Fibroblast of the aortic adventitia (primary cell): ENCODE measurements at regions not wholly inside any gene's neighbourhood (a gene's known extent, or its start where the extent isn't known, plus 50 kb on each side); places are given as distances from the start of the nearest gene placed in this dataset.

Source experiments
- DNase-seq: peaks from one replicate; pipeline ENCODE4 v3.0.0-alpha.2; 2010; ENCODE audit warnings: low read depth
- H3K4me3 ChIP-seq: 2 replicates; pipeline ENCODE4 v1.5.1; 2011; ENCODE audit warnings: low read depth, mild to moderate bottlenecking, control low read depth, low read length, moderate library complexity
- TF ChIP-seq, protein P1 (sequence below): IDR thresholded peaks from 2 replicates; pipeline ENCODE4 v1.5.1; 2011; ENCODE audit warnings: mild to moderate bottlenecking, low read length, control low read depth, inconsistent platforms; ENCODE audit not compliant: insufficient read depth

DNA sequence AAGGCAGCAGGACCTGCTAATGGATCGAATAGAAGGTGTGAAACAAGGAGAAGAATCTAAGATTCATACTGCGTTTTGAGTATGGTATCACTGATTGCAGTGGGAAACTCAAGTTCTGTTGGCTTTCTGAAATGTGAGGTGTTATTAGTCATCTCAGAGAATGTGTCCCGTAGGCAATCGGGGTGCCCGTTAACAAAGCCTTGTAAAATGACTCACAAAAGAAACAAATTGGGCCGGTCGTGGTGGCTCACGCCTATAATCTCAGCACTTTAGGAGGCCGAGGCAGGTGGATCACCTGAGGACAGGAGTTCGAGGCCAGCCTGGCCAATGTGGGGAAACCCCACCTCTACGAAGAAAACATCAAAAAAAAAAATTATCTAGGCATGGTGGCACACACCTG, 118.2 kb upstream of the C7orf33 start:
- TF ChIP-seq, protein P1, sequence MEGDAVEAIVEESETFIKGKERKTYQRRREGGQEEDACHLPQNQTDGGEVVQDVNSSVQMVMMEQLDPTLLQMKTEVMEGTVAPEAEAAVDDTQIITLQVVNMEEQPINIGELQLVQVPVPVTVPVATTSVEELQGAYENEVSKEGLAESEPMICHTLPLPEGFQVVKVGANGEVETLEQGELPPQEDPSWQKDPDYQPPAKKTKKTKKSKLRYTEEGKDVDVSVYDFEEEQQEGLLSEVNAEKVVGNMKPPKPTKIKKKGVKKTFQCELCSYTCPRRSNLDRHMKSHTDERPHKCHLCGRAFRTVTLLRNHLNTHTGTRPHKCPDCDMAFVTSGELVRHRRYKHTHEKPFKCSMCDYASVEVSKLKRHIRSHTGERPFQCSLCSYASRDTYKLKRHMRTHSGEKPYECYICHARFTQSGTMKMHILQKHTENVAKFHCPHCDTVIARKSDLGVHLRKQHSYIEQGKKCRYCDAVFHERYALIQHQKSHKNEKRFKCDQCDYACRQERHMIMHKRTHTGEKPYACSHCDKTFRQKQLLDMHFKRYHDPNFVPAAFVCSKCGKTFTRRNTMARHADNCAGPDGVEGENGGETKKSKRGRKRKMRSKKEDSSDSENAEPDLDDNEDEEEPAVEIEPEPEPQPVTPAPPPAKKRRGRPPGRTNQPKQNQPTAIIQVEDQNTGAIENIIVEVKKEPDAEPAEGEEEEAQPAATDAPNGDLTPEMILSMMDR, result no peak
- DNase-seq, result no peak
- H3K4me3 ChIP-seq, result no peak overlapping the region

DNA sequence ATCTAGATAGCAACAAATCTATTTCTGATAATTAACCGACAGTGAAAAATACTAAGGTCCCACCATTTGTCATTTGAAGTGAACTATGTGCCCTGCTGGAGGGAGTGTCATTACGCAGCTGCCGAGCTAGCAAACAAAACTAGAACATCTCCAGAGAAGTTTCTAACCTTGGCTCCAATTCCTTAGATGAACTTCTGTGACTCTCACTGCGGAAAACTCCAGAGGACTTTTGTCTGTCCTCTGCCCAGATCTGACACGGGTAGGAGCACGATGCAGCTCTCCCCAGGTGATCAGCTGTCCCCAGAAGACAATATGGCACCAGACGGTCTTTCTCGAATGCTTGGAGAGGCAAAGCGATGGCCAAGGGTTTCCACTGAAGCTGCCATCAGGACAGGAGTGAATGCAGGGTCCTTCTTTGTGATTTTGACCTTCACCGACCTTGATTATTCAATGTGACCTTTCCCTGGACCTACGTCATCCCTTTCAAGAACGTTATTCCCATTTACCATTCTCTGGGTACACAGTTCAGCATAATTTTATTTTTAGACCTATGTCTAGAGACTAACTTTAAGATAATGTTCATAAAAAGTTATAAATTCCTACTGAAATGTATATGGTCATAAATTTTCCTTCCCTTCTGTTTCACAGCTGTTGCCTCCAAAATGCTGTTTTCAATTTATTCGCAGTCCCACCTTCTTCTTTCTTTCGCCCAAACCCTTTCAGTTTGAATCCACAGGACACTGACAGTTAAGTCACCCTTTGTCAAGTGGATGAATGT, 116.7 kb upstream of the C7orf33 start:
- TF ChIP-seq, protein P1, result no peak
- DNase-seq, result no peak
- no peak overlapping the region for H3K4me3 ChIP-seq

DNA sequence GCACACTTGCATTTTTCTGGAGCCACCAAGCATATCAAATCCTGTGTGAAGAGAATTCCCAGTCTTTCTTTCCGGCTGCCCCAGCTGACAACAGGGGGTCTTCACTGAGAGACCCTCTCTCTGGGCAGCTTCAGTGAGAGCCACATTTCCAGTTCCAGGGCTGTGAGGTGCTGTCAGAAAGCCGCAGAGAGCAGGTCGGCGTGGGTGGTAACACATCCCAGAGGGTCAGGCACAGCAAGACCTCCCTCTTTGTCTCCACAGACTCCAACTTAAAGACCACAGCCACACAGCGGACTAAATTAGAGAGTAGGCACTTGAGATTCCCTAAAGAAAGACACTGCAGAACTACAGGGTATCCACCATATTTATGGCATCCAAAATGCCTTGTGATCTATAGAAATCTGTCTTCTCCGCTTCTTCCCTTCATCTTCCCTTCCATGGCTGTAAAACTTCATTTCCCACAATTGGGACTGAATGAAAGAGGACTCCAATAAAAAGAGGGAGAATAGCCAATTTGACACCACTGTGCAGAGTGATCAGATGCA, 116.0 kb upstream of the C7orf33 start:
- TF ChIP-seq, protein P1, result no peak
- no peak overlapping the region for H3K4me3 ChIP-seq
- DNase-seq, result no peak

DNA sequence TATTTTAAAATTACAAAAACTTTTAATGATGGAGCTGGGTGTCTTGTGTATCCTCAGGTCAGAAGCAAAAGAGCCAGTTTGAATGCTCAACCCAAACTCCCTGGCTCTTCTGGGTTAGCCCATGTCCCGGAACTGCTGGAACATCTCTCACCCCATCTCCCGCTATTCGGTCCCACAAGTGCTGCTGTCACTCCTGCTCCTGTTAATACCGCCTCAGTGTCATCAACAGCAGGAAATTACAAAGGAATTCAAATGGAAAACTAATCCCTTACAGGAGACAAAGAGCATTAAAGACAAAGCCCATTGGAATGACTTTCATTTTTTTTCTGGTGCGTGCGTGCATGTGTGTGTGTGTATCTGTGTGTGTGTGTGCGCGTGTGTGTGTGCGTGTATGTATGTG, 112.0 kb upstream of the C7orf33 start:
- no peak overlapping the region for H3K4me3 ChIP-seq
- TF ChIP-seq, protein P1, result no peak
- no peak for DNase-seq

DNA sequence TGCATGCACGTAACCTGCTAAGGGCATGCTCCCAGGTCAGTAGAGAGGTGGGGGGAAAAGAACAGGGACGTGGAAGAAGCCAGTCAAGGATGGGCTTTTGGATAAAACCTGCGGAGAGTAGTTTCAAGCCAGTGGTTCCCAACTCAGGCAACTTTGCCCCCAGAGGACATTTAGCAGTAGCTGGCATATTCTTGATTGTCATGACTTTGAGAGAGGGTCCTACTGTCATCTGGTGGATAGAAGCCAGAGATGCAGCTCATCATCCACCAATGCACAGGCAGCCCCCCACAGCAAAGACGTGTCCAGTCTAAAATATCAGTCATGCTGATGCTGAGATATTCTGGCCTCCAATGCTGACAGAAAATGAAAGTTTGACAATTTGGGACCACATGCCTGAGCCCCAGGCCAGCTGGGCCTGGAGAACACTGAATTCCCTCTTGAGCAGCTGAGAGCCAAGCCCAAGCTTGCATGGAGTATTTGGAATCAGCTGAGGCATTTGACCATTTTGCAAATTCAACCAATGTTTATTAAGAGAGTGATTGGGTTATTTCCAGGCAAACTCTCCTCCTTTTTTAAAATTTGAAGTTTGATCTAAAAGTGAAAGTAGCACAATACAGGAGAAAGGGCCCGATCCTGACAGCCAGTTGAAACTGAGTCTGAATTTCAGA, 110.0 kb upstream of the C7orf33 start:
- TF ChIP-seq, protein P1, result no peak
- no peak overlapping the region for H3K4me3 ChIP-seq
- DNase-seq, result no peak

DNA sequence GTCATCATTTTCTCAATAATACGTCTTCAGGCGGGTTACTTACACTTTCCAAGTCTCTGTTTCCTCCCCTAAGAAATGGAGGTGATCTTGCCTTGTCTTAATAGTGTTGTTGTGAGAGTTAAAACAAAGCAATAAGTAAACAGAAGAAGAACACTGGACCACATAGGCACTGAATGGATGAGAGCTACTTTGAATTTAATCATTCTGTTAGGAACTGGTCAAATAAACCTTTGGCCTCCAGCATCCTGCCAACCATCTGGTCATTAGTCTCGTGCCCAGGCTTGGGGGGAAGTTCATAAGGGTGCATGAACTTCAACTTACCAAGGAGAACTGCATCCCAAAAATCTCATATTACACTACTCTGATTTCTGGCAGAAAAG, 109.4 kb upstream of the C7orf33 start:
- no peak for DNase-seq
- no peak overlapping the region for H3K4me3 ChIP-seq
- TF ChIP-seq, protein P1, result no peak
